ENCODE measurements at regions not wholly inside any gene's neighbourhood (a gene's known extent, or its start where the extent isn't known, plus 50 kb on each side); places are given as distances from the start of the nearest gene placed in this dataset.
A peak's percentile ranks its signal among the peaks of the same experiment; 100 is the strongest.

DNA sequence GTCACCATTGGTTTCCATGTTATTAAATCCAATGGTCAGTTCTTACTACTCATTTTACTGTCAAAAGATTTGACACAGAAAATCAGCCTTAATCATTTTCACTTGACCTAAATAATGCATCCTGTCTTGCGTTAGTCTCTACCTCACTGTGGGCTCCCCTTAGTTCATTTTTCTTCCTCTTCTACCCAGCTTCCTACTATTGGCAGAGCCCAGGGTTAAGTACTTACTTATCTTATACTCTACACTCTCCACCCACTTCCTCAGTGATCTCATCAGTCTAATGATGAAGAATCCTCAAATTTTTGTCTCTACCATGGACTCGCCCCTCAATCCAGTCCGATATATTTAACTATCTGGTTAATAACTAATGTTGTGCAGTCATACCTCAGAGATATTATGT lies 735.9 kb downstream of the KCNT2 start:
- H3K27ac Mint-ChIP-seq (ENCODE audit: low read depth, unreplicated experiment): no peak overlapping the region
- H3K9me3 Mint-ChIP-seq (ENCODE audit: unreplicated experiment): no peaks in the 10 kb centered on the region
- intact Hi-C loops (cut with micrococcal nuclease): no loop called here
- H3K4me3 Mint-ChIP-seq (ENCODE audit: unreplicated experiment): no peak overlapping the region
- ChIA-PET CTCF (no interaction called here), POLR2A (interaction anchor here (0.6 kb wide), 1 partner anchor 119 kb away, joined by 4 read pairs; no protein-coding TSS in a partner anchor)
- peaks cover 15% of the 10 kb centered on the region for H3K4me1 Mint-ChIP-seq (ENCODE audit: insufficient read depth, unreplicated experiment)
- DNase-seq (ENCODE audit: unreplicated experiment): no peak
- TF ChIP-seq, protein P1, sequence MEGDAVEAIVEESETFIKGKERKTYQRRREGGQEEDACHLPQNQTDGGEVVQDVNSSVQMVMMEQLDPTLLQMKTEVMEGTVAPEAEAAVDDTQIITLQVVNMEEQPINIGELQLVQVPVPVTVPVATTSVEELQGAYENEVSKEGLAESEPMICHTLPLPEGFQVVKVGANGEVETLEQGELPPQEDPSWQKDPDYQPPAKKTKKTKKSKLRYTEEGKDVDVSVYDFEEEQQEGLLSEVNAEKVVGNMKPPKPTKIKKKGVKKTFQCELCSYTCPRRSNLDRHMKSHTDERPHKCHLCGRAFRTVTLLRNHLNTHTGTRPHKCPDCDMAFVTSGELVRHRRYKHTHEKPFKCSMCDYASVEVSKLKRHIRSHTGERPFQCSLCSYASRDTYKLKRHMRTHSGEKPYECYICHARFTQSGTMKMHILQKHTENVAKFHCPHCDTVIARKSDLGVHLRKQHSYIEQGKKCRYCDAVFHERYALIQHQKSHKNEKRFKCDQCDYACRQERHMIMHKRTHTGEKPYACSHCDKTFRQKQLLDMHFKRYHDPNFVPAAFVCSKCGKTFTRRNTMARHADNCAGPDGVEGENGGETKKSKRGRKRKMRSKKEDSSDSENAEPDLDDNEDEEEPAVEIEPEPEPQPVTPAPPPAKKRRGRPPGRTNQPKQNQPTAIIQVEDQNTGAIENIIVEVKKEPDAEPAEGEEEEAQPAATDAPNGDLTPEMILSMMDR (IDR thresholded peaks at IDR 0.05; ENCODE audit: unreplicated experiment): no peak
- BruUV-seq (replicated peaks): no TSS peak
- no peaks in the 10 kb centered on the region for H3K36me3 Mint-ChIP-seq (ENCODE audit: insufficient read depth, unreplicated experiment)
- no peaks in the 10 kb centered on the region for H3K27me3 Mint-ChIP-seq (ENCODE audit: insufficient read depth, unreplicated experiment)

DNA sequence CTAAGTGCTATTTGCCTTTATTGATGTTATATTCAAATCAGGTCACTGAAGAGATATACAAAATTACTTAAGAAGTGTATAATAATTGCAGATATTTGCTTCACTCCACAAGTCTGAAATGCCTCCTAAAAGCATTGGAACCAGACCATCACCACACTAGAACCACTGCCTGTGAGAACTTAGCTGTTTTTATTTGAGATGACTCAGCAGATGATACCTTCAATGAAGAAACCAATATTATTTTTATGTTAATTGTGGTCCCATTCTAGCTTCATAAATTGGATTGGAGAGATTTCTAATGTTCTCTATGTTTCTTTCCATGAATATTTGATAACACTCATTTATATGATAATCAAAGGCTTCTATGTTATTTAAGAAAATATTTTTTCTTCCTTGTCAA lies 740.6 kb downstream of the KCNT2 start:
- no peaks in the 10 kb centered on the region for H3K27me3 Mint-ChIP-seq (ENCODE audit: insufficient read depth, unreplicated experiment)
- no TSS peak for BruUV-seq (replicated peaks)

DNA sequence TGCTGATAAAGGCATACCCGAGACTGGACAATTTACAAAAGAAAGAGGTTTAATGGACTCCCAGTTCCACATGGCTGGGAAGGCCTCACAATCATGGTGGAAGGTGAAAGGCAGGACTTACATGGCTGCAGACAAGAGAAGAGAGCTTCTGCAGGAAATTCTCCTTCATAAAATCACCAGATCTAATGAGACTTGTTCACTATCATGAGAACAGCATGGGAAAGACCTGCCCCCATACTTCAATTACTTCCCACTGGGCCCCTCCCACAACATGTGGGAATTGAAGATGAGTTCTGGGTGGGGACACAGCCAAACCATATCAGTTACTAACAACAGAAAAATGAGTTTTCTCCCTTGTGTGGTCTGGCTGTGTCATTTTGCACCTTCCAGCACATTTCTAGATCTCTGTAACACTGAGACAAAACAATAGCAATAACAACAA lies 741.4 kb downstream of the KCNT2 start:
- CTCF ChIA-PET: no interaction called here
- BruUV-seq (replicated peaks): no TSS peak

More for the DNA sequence above, 740.6 kb downstream of the KCNT2 start:
- no peak for DNase-seq (ENCODE audit: unreplicated experiment)
- no peaks in the 10 kb centered on the region for H3K9me3 Mint-ChIP-seq (ENCODE audit: unreplicated experiment)
- H3K4me1 Mint-ChIP-seq (ENCODE audit: insufficient read depth, unreplicated experiment): peaks cover 10% of the 10 kb centered on the region
- TF ChIP-seq, protein P1 (IDR thresholded peaks at IDR 0.05; ENCODE audit: unreplicated experiment): no peak
- no peaks in the 10 kb centered on the region for H3K36me3 Mint-ChIP-seq (ENCODE audit: insufficient read depth, unreplicated experiment)
- H3K4me3 Mint-ChIP-seq (ENCODE audit: unreplicated experiment): no peak overlapping the region
- CTCF ChIA-PET: interaction anchor here (0.6 kb wide), 1 partner anchor 19 kb away, joined by 3 read pairs; no protein-coding TSS in a partner anchor
- H3K27ac Mint-ChIP-seq (ENCODE audit: low read depth, unreplicated experiment): no peak overlapping the region
- POLR2A ChIA-PET: no interaction called here
- intact Hi-C loops (cut with micrococcal nuclease): no loop called here

DNA sequence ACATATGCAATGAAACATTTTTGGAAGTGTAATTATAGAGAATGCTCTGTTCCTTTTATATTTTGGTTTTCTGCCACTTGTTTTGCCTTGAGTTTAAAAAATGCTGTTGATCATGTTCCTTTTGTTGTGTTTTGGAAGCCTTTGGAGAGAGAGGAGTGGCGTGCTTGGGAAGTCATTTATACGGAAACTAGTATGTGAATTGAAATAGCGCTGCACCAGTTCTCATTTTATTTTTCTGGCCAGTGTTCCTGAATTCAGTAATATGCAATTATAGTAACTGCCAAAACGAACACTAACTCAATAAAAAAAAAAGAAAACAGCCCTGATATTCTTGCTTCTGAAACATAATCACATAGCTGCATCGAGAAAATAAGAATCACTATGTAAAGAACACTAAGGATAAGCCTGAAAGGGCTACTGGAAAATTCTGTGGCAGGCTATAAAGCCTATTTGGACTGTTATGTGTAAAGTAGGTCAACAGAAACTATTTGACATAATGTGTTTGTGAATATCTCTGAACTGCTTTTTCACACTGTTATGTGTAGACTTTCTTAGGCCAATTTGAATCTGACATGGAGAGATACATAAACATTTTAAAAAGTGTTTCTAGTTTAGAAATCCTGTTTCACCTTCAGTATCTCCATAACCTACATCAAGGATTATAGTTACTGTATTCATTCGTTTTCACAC lies 742.0 kb downstream of the KCNT2 start:
- peak overlapping the region; percentile 3 for H3K27ac Mint-ChIP-seq (ENCODE audit: low read depth, unreplicated experiment)
- POLR2A ChIA-PET: interaction anchor here (0.6 to 1.0 kb wide), 2 partner anchors 32 to 654 kb away, joined by 4 read pairs; no protein-coding TSS in a partner anchor
- H3K36me3 Mint-ChIP-seq (ENCODE audit: insufficient read depth, unreplicated experiment): no peaks in the 10 kb centered on the region
- DNase-seq (ENCODE audit: unreplicated experiment): no peak
- TF ChIP-seq, protein P1 (IDR thresholded peaks at IDR 0.05; ENCODE audit: unreplicated experiment): no peak
- intact Hi-C loops (cut with micrococcal nuclease): no loop called here
- H3K27me3 Mint-ChIP-seq (ENCODE audit: insufficient read depth, unreplicated experiment): no peaks in the 10 kb centered on the region
- CTCF ChIA-PET: no interaction called here
- peaks cover 10% of the 10 kb centered on the region for H3K4me1 Mint-ChIP-seq (ENCODE audit: insufficient read depth, unreplicated experiment)
- no peak overlapping the region for H3K4me3 Mint-ChIP-seq (ENCODE audit: unreplicated experiment)
- H3K9me3 Mint-ChIP-seq (ENCODE audit: unreplicated experiment): no peaks in the 10 kb centered on the region
- BruUV-seq (replicated peaks): no TSS peak

More for the DNA sequence above, 741.4 kb downstream of the KCNT2 start:
- Mint-ChIP-seq H3K27me3 (ENCODE audit: insufficient read depth, unreplicated experiment) (no peaks in the 10 kb centered on the region), H3K4me1 (ENCODE audit: insufficient read depth, unreplicated experiment) (peaks cover 10% of the 10 kb centered on the region), H3K9me3 (ENCODE audit: unreplicated experiment) (no peaks in the 10 kb centered on the region), H3K4me3 (ENCODE audit: unreplicated experiment) (no peak overlapping the region), H3K27ac (ENCODE audit: low read depth, unreplicated experiment) (peak overlapping the region; percentile 3), H3K36me3 (ENCODE audit: insufficient read depth, unreplicated experiment) (no peaks in the 10 kb centered on the region)
- POLR2A ChIA-PET: interaction anchor here (0.6 kb wide), 1 partner anchor 654 kb away, joined by 4 read pairs; no protein-coding TSS in a partner anchor
- intact Hi-C loops (cut with micrococcal nuclease): no loop called here
- DNase-seq (ENCODE audit: unreplicated experiment): no peak
- TF ChIP-seq, protein P1 (IDR thresholded peaks at IDR 0.05; ENCODE audit: unreplicated experiment): no peak
